Central memory CD8-positive, alpha-beta T cell (primary cell): ENCODE measurements at regions not wholly inside any gene's neighbourhood (a gene's known extent, or its start where the extent isn't known, plus 50 kb on each side); places are given as distances from the start of the nearest gene placed in this dataset.
"Not testable (repeated sequence)": the region's sequence is repeated elsewhere in the genome, so short reads cannot be mapped to it uniquely, and the experiment has no call there.

Experiments
- ATAC-seq: fragments of 150-1000 bp; cut with Tn5 transposase; replicated peaks from 2 replicates; pipeline ENCODE4 v1.10.0; 2022; ENCODE audit warnings: mild to moderate bottlenecking, moderate FRiP score, moderate number of reproducible peaks; ENCODE audit not compliant: poor library complexity, severe bottlenecking; ENCODE audit errors: extremely low read depth
- DNase-seq, 2 donors: peaks; one replicate each; pipeline ENCODE4 v3.0.0; 2021; ENCODE audit warnings: low spot score in 2 of 2
- H3K27ac Mint-ChIP-seq: one replicate; pipeline ENCODE4 v1.8.0; 2022; ENCODE audit warnings: low read depth, mild to moderate bottlenecking, moderate library complexity, mixed read lengths
- H3K27me3 Mint-ChIP-seq: one replicate; pipeline ENCODE4 v1.8.0; 2022; ENCODE audit warnings: mixed read lengths
- H3K36me3 Mint-ChIP-seq: one replicate; pipeline ENCODE4 v1.8.0; 2022; ENCODE audit warnings: mild to moderate bottlenecking, moderate library complexity, mixed read lengths; ENCODE audit not compliant: insufficient read depth
- H3K4me1 Mint-ChIP-seq: one replicate; pipeline ENCODE4 v1.8.0; 2022; ENCODE audit warnings: mixed read lengths
- H3K4me3 Mint-ChIP-seq: one replicate; pipeline ENCODE4 v1.8.0; 2022; ENCODE audit warnings: mild to moderate bottlenecking, moderate library complexity, mixed read lengths
- H3K9me3 Mint-ChIP-seq: one replicate; pipeline ENCODE4 v1.8.0; 2022; ENCODE audit warnings: mixed read lengths

DNA sequence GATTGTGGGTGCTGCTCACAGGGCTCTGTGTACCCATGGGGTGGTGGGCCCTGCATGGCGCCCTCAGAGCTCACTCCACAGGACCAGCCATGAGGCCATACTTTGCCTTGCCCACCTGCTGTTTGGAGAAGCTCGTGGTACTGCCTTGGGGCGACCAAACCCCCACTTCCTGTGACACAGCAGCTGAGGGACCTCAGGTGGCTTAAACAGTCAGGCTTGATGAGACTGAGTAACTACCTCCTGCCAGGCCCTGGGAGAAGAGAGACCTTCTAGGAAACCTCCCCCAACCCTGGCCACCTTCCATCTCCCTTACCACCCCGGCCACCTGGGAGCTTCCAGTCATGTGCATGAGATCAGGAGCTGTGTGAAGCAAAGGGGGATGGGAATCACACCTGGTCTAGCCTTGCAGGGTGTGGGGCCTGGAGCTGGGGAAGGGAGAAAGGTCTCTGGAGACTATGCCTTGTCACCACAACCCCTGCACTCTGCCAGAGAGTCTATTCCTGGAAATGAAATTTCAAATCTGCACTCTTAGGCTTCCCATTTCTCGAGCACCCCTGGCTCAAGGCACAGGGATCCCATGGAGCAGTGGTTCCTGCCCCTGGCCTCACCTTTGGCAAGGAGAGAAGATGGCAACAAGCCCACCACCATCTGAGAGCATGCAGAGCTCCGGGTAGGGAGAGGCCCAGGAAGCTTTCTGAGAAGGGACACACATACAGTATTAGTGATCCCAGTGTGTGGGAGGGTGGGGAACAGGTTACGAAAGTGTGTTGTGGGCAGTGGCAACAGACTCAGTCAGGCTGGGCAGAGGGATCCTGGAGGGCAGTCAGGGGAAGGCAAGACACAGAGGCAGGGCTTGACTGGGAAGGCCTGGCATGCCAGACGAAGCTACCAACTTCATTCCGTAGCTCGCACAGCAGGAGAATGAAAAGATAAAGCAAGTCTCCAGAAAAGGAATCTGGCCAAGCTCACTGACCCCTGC lies 125.0 kb downstream of the URI1 start:
- DNase-seq (no peak), ATAC-seq (no peak)
- Mint-ChIP-seq H3K4me3 (no peak overlapping the region), H3K36me3 (peaks cover 1% of the 10 kb centered on the region), H3K27ac (no peak overlapping the region), H3K9me3 (peaks cover 6% of the 10 kb centered on the region), H3K27me3 (peaks cover 8% of the 10 kb centered on the region), H3K4me1 (no peaks in the 10 kb centered on the region)

DNA sequence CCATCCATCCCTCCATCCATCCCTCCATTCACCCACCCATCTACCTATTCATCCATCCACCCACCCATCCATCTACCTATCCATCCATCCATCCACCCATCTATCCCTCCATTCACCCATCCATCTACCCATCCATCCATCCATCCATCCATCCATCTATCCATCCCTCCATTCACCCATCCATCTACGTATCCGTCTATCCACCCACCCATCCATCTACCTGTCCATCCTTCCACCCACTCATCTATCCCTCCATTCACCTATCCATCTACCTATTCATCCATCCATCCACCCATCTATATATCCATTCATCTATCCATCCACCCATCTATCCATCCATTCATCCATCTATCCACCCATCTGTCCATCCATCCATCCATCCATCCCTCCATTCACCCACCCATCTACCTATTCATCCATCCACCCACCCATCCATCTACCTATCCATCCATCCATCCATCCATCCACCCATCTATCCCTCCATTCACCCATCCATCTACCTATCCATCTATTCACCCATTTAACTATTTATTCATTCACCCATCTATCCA lies 126.0 kb downstream of the URI1 start:
- H3K4me3 Mint-ChIP-seq, H3K9me3 Mint-ChIP-seq, H3K27me3 Mint-ChIP-seq, DNase-seq, ATAC-seq, H3K36me3 Mint-ChIP-seq, H3K27ac Mint-ChIP-seq, H3K4me1 Mint-ChIP-seq: not testable (repeated sequence)

DNA sequence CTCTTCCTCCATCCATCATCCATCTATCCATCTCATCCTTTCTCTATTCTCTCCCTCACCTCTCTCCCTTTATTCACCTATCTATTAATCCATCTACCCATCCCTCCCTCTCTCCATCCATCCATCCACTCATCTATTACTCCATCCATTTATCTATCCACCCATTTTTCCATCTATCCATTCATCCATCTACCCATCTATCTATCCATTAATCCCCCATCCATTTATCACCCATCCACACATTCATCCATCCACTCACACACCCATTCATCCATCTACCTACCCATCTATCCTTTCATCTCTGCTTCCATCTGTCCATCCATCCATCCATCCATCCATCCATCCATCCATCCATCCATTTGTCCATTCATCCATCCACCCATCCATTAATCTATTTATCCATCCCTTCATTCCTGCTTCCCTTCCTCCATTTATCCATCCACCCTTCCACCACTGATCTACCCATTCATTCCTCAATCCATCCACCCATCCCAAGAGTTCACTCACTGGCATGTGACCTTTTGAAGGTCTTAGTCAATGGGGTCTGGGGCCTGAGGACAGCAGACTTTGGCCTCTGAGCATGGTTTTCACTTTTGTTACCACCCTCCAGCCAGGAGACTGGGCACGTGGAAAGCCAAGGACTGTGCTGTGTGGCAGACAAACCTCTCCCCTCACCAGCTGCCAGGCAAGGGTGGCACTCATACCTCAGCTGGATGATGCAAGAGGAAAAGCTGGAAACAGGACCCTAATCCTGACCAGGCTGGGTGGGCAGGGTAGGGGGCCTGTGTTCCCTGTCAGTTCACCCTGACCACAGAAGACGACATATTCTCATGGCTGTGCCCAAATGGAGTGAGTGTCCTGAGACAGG lies 126.7 kb downstream of the URI1 start:
- DNase-seq (no peak), ATAC-seq (no peak)
- H3K36me3 Mint-ChIP-seq = peaks cover 1% of the 10 kb centered on the region
- H3K4me1 Mint-ChIP-seq = no peaks in the 10 kb centered on the region
- H3K4me3 Mint-ChIP-seq = no peak overlapping the region
- no peak overlapping the region for H3K27ac Mint-ChIP-seq
- H3K27me3 Mint-ChIP-seq = peaks cover 10% of the 10 kb centered on the region
- peaks cover 6% of the 10 kb centered on the region for H3K9me3 Mint-ChIP-seq

DNA sequence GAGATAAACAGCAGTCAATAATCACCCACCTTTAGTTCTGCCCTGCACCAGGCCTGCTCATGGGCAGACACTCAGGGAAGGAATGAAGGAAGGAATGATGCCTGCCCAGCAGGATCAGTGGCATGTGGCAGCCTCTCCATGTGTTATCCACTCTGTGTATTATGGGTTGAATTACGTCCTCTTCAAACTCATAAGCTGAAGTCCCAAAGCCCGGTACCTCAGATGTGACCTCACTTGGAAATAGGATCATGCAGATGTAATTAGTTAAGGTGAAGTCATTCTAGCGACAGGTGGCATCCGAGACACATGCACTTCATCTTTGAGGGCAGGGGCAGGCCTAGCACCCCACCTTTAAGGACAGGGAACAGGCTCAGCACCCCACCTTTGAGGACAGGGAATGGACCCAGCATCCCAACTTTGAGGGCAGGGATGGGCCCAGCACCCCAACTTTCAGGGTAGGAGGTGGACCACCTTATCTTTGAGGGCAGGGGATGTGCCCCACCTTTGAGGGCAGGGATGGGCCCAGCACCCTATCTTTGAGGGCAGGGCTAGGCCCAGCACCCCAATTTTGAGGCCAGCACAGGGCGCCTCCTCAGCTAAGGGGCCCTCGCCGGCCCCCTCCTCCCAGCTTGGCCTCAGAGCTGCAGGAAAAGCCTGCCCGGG lies 127.6 kb downstream of the URI1 start:
- no peak overlapping the region for H3K4me3 Mint-ChIP-seq
- no peak for DNase-seq
- H3K4me1 Mint-ChIP-seq = no peaks in the 10 kb centered on the region
- ATAC-seq = no peak
- peaks cover 6% of the 10 kb centered on the region for H3K9me3 Mint-ChIP-seq
- H3K27ac Mint-ChIP-seq = no peak overlapping the region
- peaks cover 1% of the 10 kb centered on the region for H3K36me3 Mint-ChIP-seq
- peaks cover 19% of the 10 kb centered on the region for H3K27me3 Mint-ChIP-seq

DNA sequence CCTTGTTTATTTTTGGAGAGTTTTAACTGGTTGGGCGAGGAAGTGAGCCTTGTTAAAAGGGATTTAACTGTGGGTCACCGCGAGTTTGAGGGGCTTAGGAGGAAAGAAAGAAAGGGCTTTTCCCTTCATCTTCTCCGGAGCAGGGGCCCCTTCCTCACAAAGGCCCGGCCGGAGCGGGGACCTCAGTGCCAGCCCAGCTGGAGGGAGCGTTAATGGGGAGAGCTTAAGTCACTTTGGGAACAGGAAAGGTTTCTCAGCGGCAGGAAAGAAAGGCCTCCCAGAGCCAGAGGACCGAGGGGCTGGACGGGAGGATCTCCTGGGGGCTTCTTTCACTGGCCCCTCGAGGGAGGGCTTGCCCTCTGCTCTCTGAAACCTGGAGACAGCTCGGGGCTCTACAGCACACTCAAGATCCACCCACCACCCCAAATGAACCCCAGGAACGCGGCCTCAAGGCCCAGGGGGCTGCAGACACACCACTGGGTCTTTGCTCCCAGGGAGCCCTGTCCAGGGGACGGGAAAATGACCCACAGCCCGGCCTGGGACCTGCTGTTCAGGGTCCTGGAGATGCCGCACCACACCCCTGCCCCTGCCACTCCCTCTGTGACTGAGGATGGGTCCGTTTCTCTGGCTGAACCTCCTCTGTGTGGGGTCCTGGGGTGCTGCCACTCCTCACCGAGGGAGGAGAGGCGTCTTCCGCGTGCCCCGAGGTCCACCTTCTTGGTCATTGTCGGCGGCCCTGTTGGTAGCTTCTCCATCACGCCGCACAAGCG lies 128.3 kb downstream of the URI1 start:
- no peak for DNase-seq
- ATAC-seq = no peak

DNA sequence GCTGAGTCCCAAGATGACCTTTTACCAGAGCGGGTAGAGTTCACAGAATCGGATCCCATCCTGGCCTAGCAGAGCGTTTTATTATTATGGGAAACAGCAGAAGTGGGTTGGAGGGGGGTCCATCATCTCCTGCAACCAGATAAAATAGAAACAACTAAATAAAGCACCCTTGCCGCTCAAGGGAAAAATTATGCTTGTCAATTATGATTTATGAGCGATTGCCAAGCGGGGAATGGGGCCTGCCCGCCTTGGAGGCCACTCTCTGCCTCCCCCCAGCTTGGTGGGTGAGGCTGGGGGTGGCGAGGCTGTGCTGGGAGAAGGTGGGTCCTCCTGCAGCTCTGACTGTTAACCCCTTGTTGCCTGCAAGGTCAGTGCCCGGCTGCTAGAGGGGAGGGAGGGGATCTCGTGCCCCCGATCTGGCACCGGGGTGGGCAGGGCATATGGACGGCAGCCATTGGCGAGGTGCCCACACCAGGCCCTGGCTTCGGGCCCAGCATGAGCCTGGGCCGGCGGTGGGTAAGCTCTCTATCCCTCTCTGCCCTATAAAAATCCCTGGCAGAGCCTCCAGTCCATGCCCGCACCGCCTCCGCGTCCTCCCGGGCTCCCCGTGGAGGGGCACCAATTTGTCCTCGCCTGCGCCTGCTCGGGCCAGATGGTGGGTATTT lies 129.1 kb downstream of the URI1 start:
- ATAC-seq (no peak), DNase-seq (no peak)
- Mint-ChIP-seq H3K27ac (no peak overlapping the region), H3K9me3 (peaks cover 6% of the 10 kb centered on the region), H3K36me3 (peaks cover 1% of the 10 kb centered on the region), H3K4me3 (no peak overlapping the region), H3K27me3 (peaks cover 12% of the 10 kb centered on the region), H3K4me1 (no peaks in the 10 kb centered on the region)

More for the DNA sequence above, 128.3 kb downstream of the URI1 start:
- Mint-ChIP-seq H3K9me3 (peaks cover 6% of the 10 kb centered on the region), H3K27me3 (peaks cover 15% of the 10 kb centered on the region), H3K4me1 (no peaks in the 10 kb centered on the region), H3K27ac (no peak overlapping the region), H3K36me3 (peaks cover 1% of the 10 kb centered on the region), H3K4me3 (no peak overlapping the region)

DNA sequence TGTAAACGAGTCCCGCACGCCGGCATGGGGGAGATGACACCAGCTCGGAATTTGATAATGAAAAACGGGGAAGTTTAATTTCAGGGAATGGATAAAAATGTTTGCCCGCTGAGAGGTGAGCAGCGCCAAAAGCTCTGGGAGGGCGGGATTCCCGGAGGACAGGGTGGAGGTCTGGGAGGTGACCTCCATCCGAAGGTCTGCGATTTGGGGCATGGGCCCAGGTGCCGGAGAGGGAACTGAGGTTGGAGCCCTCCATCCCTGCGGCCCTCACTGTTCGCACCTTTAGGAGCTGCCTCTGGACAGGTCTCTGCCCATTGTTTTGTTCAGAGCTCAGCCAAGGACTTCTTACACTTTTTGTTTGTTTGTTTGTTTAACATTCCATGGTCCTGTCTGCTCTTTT lies 129.8 kb downstream of the URI1 start:
- Mint-ChIP-seq H3K27me3 (peaks cover 12% of the 10 kb centered on the region), H3K27ac (no peak overlapping the region), H3K4me3 (no peak overlapping the region), H3K4me1 (no peaks in the 10 kb centered on the region), H3K9me3 (peaks cover 6% of the 10 kb centered on the region), H3K36me3 (peaks cover 1% of the 10 kb centered on the region)
- DNase-seq (no peak), ATAC-seq (no peak)

DNA sequence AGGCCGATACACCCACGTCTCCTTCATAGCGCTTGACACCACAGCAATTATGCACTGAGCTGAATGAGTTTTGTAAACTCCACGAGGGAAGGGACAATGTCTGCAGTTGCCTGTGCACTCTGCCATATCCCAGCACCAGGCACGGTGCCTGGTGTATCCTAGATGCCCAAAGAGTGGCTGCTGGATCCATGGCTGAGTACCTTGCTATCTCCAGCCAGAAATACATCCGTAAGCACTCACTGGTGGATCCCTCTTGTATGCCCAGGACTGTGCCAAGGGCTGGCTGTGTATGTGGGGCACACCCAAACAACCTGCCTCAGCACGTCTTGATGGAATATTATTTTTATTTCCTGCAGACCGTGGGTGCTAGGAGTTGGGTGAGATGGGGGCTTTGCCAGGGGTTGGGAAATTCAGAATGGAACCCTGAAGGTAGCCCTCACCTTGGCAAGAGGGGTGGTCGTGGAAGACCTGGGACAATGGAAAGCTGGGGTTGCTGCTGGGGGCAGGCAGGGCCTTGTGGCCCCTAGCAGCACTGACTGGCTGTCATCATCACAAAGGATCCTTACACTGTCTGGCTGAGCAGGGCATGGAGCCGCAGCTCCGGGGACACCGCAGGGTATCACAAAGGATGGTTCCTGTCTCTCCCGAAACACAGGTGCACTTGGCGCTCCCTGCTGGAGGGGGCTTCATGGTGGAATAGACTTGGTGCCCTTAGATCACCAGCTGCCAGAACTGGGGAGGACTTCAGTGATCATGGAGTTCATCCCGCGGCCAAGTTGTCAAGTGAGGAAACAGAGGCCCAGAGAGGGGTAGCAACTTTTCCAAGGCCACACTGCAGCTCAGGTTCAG lies 131.3 kb downstream of the URI1 start:
- H3K27ac Mint-ChIP-seq = no peak overlapping the region
- DNase-seq = no peak
- H3K9me3 Mint-ChIP-seq = peaks cover 4% of the 10 kb centered on the region
- no peak overlapping the region for H3K4me3 Mint-ChIP-seq
- H3K27me3 Mint-ChIP-seq = peaks cover 12% of the 10 kb centered on the region
- H3K36me3 Mint-ChIP-seq = peaks cover 1% of the 10 kb centered on the region
- no peak for ATAC-seq
- no peaks in the 10 kb centered on the region for H3K4me1 Mint-ChIP-seq

DNA sequence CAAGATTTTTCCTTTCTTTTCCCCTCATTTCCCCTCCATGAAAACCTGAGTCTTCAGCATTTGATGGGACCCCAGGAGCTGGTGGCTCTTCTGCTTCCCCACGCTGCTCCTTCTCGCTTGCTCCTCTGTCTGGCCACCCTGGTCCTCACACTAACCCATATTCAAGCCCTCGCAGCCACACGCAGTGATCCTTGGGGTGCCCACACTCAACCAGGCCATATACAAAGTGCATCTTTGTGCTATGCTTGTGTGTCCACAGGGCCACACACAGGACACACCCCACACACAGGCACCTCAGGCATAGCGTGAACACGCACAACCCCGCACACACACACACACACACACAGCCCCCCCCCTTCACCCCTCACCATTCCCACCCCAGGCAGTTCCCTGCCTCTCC lies 132.1 kb downstream of the URI1 start:
- Mint-ChIP-seq H3K4me3 (no peak overlapping the region), H3K27me3 (peaks cover 18% of the 10 kb centered on the region), H3K27ac (no peak overlapping the region), H3K4me1 (no peaks in the 10 kb centered on the region), H3K36me3 (peaks cover 1% of the 10 kb centered on the region), H3K9me3 (no peaks in the 10 kb centered on the region)
- ATAC-seq (no peak), DNase-seq (no peak)

DNA sequence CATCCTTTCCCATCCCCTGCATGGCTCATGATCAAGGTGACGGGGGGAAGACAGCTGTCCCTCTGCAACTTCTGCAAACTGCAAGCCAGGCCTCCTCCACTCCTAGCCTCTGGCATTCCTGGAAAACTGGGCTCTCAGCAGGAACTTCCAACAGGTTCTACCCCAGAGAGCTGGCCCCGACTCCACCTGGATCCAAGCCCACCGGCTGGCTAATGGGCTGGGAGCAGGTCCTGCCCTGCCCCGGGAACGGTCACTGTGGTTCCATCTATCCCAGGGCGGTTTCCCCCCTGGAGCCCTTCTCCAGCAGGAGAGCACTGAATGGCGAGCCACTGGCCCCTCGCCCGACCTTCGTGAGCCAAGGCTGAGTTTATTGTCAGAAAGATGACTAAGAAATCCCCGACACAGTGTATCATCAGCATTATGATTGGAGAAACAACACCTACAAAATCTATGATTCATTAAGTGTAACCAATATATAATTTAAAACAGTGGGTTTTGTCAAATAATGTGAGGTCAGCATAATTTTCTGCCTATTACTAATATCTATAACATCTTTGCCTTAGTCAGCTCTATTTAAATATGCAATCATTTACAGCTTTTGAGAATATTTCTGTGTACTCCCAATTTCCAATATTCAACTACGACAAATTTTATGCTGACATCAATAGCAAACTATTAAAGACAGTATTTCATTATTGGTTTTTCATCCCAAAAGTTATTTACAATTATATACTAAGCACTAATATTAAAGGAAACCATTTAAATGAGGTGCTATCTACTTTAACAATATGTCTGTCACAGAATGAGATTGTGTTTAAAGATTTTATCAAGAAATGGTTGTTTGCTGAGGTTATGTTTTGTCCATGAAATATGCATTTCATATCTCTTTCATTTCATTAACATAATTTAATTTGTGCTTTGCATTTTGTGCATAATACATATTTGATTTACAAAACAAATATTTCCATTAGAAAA lies 133.0 kb downstream of the URI1 start:
- Mint-ChIP-seq H3K9me3 (no peaks in the 10 kb centered on the region), H3K36me3 (peaks cover 1% of the 10 kb centered on the region), H3K27ac (no peak overlapping the region), H3K27me3 (peaks cover 27% of the 10 kb centered on the region), H3K4me3 (no peak overlapping the region), H3K4me1 (no peaks in the 10 kb centered on the region)
- no peak for ATAC-seq
- DNase-seq = no peak
